GM12873 (cell line): ENCODE measurements at regions not wholly inside any gene's neighbourhood (a gene's known extent, or its start where the extent isn't known, plus 50 kb on each side); places are given as distances from the start of the nearest gene placed in this dataset.

Experiments used
- CTCF ChIP-seq: IDR thresholded peaks from 2 replicates; pipeline ENCODE4 v1.5.1; 2012; ENCODE audit warnings: low read depth, mild to moderate bottlenecking, moderate library complexity, low read length, control low read depth; ENCODE audit not compliant: insufficient read depth; ENCODE audit errors: missing control alignments

GRCh38 chr9:91026266-91026665 is 224.6 kb downstream of the SYK start:
- no peak for TF ChIP-seq CTCF

- no peak for TF ChIP-seq CTCF
Measured at GRCh38 chr9:91027005-91027404, 225.4 kb downstream of the SYK start.

GRCh38 chr9:91028166-91028827 is 226.7 kb downstream of the SYK start:
- no peak for TF ChIP-seq CTCF

GRCh38 chr9:91029650-91030361 is 228.2 kb downstream of the SYK start:
- TF ChIP-seq CTCF = no peak

GRCh38 chr9:91032121-91032531 is 230.5 kb downstream of the SYK start:
- no peak for TF ChIP-seq CTCF

GRCh38 chr9:91033270-91033669 is 231.7 kb downstream of the SYK start:
- TF ChIP-seq CTCF = no peak

GRCh38 chr9:91033797-91034196 is 232.2 kb downstream of the SYK start:
- peak; percentile 80 for TF ChIP-seq CTCF
